Hematopoietic multipotent progenitor cell treated with erythropoietin and hydrocortisone succinate and interleukin-3 and kit ligand, for 8 days (in vitro differentiated cells): ENCODE measurements at regions not wholly inside any gene's neighbourhood (a gene's known extent, or its start where the extent isn't known, plus 50 kb on each side); places are given as distances from the start of the nearest gene placed in this dataset.

Experiments used
- DNase-seq: peaks from one replicate; pipeline ENCODE4 v3.0.0-alpha.2; 2015

DNA sequence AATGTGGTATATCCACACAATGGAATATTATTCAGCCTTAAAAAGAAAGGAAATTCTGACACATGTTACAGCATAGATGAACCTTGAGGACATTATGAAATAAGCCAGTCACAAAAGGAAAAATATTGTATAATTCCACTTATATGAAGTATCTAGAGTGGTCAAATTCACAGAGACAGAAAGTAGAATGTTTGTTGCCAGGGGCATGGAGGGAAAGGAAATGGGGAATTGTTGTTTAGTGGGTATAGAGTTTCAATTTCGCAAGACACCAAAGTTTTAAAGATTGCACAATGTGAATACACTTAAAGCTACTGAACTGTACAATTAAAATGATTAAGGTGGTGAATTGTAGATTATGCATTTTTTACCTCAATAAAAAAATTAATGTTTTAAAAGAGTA, 92.9 kb downstream of the TXNL1 start:
- no peak for DNase-seq

DNA sequence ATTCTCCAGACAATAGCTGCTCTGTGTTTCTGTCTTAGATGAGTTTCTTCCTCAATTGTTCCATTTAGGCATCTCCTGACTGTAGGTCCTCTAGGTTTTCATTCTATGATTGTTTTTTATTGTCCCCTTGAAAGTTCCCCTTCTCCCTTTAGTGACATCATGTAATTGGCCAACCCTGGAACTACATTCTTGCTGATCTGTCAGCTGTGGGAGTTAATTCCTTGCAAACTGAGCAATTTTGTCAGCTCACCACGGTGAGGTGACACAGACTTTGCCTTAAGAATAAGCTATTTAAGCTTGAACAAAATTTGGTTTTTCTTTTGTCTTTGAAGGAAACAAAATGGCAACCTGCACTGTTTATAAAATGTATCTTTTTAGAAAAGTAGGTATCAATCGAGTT, 95.9 kb downstream of the TXNL1 start:
- no peak for DNase-seq

GRCh38 chr18:56541793-56542192, 96.6 kb downstream of the TXNL1 start:
- no peak for DNase-seq

- DNase-seq: no peak
These were observed 97.1 kb downstream of the TXNL1 start for GRCh38 chr18:56541340-56541739.

- no peak for DNase-seq
These were observed 99.6 kb downstream of the TXNL1 start for GRCh38 chr18:56538746-56539145.

GRCh38 chr18:56532176-56532840, 106.1 kb downstream of the TXNL1 start:
- DNase-seq: no peak

DNA sequence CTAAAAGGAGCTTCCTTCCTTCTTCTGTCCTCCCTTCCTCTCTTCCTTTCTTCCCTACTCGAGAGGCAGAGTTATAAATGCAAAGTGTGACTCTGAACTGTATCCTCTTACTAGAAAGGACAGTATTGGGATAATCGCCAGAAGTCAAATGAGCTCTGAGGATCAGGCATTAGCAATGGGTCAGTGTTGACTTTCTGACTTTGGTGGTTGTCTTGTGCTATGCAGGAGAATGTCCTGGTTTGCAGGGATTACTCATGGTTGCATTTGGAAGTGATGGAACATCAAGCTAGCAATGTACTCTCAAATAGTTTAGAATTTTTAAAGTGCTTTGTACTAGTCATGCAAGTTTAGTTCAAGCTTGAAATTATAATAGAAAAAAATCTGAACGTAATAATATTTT, 115.6 kb downstream of the TXNL1 start:
- DNase-seq: no peak

GRCh38 chr18:56521263-56521662, 117.1 kb downstream of the TXNL1 start:
- DNase-seq: no peak

- no peak for DNase-seq
These were observed 120.6 kb downstream of the TXNL1 start for GRCh38 chr18:56517761-56518160.

GRCh38 chr18:56517196-56517595, 121.2 kb downstream of the TXNL1 start:
- no peak for DNase-seq

DNA sequence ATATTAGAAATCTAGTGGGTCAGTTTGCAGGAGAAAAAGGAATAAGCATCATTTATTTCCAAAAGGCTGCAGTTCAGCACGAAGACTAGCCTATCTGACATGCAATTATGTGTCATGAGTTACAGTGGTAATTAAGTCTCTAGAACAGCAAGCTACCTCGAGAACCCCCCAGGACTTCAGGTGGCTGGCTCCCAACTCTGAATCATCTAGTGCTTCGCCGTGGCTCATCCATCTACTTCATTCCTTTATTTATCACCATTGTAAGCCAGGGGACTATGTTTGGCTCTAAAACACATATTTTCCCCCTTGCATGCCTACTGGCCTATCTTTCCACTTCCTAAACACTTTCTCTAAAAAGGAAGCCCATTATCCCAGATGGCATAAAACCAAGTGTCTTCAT, 121.6 kb downstream of the TXNL1 start:
- DNase-seq: no peak

DNA sequence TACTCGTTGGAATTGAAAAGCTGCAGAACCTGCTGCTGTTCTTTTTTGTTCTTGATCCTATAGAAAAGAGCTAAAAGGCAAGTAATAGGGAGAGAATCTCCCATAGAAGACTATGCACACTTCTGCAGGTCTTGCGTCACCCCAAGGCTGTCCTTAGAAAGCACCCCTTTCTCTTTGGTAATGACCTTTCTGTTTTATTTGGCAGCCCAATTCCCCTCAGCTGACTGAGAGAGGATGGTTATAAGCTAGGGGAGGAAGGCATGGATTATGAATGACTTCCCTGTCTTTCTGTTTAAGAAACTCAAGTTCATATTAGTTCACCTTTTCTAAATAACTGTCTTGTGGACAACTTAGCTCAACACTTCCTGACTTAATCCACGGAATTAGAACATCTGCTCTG, 122.9 kb downstream of the TXNL1 start:
- DNase-seq: no peak

DNA sequence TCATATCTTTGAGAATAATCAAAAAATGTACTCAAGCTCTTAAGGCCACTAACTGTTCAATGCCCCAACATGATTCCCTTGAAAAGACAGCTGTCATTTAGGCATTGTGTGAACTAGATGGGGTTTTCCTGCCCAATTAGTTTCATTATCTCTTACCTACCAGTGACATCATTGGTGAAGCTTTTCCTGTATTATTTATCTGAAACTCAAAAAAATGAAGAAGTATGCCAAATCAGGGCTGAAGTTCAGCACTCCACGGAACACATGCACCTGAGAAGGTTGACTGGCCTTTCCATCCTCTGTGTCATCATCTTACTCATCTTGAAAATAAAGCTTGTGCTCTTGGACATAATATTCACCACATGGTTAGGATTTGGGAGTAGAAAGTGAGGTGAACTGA, 126.4 kb downstream of the TXNL1 start:
- no peak for DNase-seq

- no peak for DNase-seq
These were observed 128.3 kb downstream of the TXNL1 start for GRCh38 chr18:56510108-56510507.

DNA sequence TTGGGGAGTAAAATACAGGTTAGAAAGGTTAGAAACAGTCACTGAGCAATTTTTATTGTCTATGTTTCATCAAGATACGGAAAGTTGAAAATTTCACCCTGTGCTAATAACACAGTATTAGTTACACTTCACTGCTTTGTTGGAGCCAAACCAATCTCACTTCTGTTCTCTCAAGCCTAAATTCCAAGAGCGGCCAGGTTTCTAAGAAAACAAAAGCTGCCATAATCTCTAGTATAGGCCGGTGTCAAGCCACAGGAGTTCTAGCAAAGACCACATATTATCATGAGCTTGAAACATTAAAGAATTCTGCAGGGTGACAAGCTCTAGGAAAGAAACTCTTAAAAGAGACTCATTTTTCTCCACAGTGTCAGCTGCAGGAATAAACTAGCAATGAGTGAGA, 128.7 kb downstream of the TXNL1 start:
- no peak for DNase-seq

GRCh38 chr18:56508370-56509036, 129.9 kb downstream of the TXNL1 start:
- no peak for DNase-seq

DNA sequence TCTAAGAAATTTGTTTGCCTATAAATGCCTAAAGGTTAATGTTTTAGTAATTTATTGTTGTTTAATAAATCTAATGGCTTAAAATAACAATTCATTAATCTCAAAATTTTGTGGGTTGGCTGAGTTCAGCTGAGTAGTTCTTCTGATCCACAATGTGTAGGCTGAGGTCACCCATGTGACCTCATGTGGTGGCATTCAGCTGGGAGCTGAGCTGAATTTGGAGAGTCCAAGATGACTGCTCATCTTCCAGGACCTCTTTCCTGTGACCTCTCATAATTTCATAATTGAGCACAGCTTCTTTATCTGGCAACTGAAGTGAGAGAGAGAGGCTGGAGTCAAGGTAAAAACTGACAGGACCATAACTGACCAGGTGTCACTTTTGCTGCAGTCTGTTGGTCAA, 132.4 kb downstream of the TXNL1 start:
- DNase-seq: no peak

- no peak for DNase-seq
These were observed 133.1 kb downstream of the TXNL1 start for GRCh38 chr18:56505293-56505692.

DNA sequence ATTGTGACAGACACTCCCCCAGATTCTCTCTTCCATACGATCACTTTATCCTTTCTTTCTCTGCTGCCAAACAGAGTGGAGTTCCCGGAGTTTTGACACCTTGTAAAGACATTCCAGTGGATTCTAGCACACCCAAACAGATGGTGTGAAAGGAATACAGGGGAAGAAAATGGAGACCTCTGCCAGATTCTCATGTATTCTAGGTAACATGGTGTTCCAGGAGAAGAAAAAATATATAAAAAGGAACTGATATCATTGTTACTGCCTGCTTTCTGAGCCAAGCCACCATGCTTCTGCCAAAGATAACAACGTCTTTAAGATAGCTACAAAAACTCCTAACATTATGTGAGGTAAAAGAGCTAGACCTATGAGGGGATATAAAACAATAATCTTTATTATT, 136.5 kb downstream of the TXNL1 start:
- DNase-seq: no peak

DNA sequence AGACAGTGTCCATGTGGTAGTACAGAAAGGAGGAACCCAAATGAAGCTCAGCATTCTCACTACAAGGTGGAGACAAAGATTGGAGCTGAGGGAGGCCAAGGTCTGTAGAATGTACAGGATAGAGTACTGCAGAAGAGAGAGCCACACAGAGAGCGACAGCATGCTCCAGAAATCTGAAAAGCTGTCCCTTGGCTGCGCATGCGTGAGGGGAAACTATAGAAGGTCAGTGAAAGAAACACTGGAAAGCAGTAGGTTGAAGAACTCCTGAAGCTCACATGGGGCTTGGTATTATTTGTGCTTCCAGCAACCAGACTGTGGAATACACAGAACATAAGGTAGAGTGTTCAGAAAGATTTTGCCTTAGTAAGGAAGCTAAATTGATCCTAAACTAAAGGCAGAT, 142.5 kb downstream of the TXNL1 start:
- no peak for DNase-seq

DNA sequence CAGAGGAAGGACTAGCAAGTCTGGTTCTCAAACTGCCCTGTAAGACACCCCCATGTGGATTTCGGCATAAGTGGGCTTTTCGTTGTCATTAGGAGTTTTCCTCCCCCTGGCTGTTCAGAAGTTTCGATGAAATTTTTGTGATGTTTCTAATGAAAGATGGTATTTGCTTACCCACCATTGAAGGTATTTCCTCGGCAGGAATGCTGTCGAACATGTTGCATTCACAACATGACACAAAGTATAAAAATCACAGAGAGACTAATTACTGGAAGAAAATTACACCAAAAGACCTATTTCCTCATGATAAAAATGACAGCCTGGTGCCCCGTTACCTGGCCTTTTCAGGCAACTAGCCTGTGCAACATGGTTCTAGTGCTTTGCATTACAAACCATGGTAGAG, 144.9 kb downstream of the TXNL1 start:
- no peak for DNase-seq

- DNase-seq: no peak
These were observed 146.3 kb downstream of the TXNL1 start for GRCh38 chr18:56492136-56492535.

DNA sequence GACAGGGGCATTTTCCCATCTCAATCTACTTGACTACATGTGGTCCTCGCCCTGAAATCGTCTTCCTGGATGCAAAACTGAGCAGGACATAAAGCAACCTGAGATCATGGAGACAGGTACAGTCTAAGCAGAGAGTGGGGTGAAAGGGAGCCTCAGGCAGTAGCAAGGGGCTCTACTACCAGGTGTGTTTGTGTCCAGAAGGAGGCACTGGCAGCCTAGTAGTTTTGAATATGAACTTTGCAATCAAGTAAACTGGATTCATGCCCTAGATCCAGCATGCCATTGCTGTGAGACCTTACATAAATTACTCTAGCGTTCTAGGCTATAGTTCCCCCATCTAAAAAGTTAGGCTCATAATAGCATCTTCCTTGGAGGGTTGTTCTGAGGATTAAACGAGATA, 147.4 kb downstream of the TXNL1 start:
- no peak for DNase-seq

GRCh38 chr18:56489893-56490292, 148.5 kb downstream of the TXNL1 start:
- DNase-seq: peak; percentile 8

- DNase-seq: no peak
These were observed 149.7 kb downstream of the TXNL1 start for GRCh38 chr18:56488739-56489138.
